Small intestine (tissue), 7 donors: ENCODE measurements at regions not wholly inside any gene's neighbourhood (a gene's known extent, or its start where the extent isn't known, plus 50 kb on each side); places are given as distances from the start of the nearest gene placed in this dataset.

Experiments used
- DNase-seq, 2 donors: peaks; one replicate each; pipeline versions ENCODE4 v3.0.0 to v3.0.0-alpha.2; 2013
- FAIRE-seq: peaks from 2 replicates; lab custom pipeline; 2012; peaks lifted over from hg19 to GRCh38; lab: Jason Lieb, UNC
- H3K27ac ChIP-seq, 3 donors: one replicate each; pipeline ENCODE4 v1.5.1; 2013; ENCODE audit warnings: low read length in 2 of 3, mild to moderate bottlenecking in 2 of 3, control low read depth in 1 of 3, inconsistent platforms in 1 of 3, low read depth in 1 of 3, moderate library complexity in 1 of 3
- H3K27me3 ChIP-seq, 3 donors: one replicate each; pipeline ENCODE4 v1.6.1; 2013; ENCODE audit warnings: low read length in 3 of 3, inconsistent platforms in 1 of 3; ENCODE audit not compliant: control insufficient read depth in 3 of 3, insufficient read depth in 3 of 3
- H3K36me3 ChIP-seq, 3 donors: one replicate each; pipeline ENCODE4 v1.6.1; 2013; ENCODE audit warnings: low read length in 3 of 3, inconsistent platforms in 1 of 3, low read depth in 1 of 3, mild to moderate bottlenecking in 1 of 3, moderate library complexity in 1 of 3; ENCODE audit not compliant: control insufficient read depth in 3 of 3, insufficient read depth in 2 of 3
- H3K4me1 ChIP-seq, 3 donors: one replicate each; pipeline ENCODE4 v1.6.1; 2013; ENCODE audit warnings: low read length in 2 of 3, inconsistent platforms in 1 of 3, low read depth in 1 of 3, mild to moderate bottlenecking in 1 of 3, moderate library complexity in 1 of 3; ENCODE audit not compliant: control insufficient read depth in 3 of 3, insufficient read depth in 2 of 3
- H3K4me3 ChIP-seq, 3 donors: one replicate each; pipeline ENCODE4 v1.5.1; 2013; ENCODE audit warnings: low read length in 3 of 3, control low read depth in 1 of 3, inconsistent platforms in 1 of 3, low read depth in 1 of 3, mild to moderate bottlenecking in 1 of 3, moderate library complexity in 1 of 3
- H3K9me3 ChIP-seq, 2 donors: one replicate each; pipeline ENCODE4 v1.6.1; 2013; ENCODE audit warnings: low read depth in 1 of 2, low read length in 1 of 2; ENCODE audit not compliant: control insufficient read depth in 2 of 2, insufficient read depth in 1 of 2
- WGBS, 3 donors: extraction: QIAGEN DNeasy Blood & Tissue Kit; methylation state at CpG; one replicate each; pipeline ENCODE4 v1.1.7; 2013; 5-methylcytosine and 5-hydroxymethylcytosine counted together
- donor health status: healthy with polysubstance abuse.
- donor health status: control.
- donor health status: control.
- donor health status: Bipolar disorder and iron deficiency.
- donor health status: healthy.

DNA sequence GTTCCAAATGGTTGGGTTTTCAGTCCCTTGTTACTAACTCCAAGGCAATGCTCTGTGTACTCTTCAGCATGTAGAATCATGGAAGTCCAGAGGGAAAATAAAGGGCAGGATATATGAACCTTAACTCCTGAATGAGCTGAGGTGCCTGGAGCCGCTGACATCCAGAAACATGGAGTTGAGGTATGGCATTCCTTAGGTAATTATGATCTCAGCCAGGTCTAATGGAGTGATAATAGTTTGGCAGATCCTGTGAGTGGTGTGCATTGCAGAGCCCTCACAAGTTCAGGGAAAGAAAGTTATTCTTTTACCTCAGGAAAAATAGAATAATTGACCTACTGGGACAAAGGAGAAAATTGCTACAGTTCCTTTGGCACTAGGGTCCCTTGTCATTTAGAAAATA lies 369.1 kb downstream of the ZNF608 start:
- Histone ChIP-seq H3K27me3 (no peaks in the 10 kb centered on the region), H3K4me1 (no peaks in the 10 kb centered on the region), H3K27ac (no peak overlapping the region), H3K9me3 (peaks cover 0 to 16% of the 10 kb centered on the region in 2 donors), H3K36me3 (no peaks in the 10 kb centered on the region), H3K4me3 (no peak overlapping the region)
- FAIRE-seq (no peak), DNase-seq (no peak)
- 85 to 95% (median 92%) methylated on average over 1 of the region's 1 CpG for WGBS, 3 donors

DNA sequence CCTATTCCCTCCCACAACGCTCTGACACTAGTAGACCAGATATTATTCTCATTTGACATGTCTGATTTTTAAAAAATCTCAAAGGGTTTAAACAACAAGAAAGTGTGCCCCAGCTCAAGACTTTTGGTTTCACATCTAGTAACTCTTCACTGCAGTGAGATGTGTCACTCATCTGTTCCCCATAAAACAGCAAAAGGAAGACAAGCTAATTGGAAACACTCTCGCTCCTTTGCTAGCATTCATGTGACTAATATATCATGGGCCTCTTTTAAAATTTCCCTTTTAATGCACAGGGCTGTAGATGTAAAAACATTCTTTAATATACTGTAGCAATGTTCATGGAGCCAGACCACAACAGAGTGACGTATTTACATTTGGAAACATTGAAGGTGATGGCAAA lies 372.6 kb downstream of the ZNF608 start:
- Histone ChIP-seq H3K9me3 (peaks cover 0 to 7% of the 10 kb centered on the region in 2 donors), H3K4me1 (no peaks in the 10 kb centered on the region), H3K4me3 (no peak overlapping the region), H3K36me3 (no peaks in the 10 kb centered on the region), H3K27ac (no peak overlapping the region), H3K27me3 (no peaks in the 10 kb centered on the region)
- FAIRE-seq = no peak
- DNase-seq = no peak
- WGBS, 3 donors = 87 to 93% (median 92%) methylated on average over 3 of the region's 3 CpGs

DNA sequence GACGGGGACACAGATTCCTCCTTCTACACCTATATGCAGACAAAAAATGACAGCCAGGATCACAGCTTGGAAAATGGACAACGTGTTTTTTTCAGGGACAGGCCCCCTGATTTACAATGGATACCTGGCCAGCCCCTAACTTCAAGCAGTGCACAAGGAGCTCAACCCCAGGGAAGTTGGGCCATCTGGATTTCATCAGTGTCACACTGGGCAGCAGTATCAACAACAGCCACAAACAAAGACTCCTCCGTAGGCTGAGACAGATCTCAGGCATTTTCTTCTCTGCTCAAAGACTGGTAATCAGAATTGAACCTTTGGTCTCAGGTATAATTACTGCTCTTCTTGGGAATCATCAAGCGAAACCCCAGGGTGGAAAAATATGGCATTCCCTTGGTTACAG lies 374.0 kb downstream of the ZNF608 start:
- Histone ChIP-seq H3K36me3 (no peaks in the 10 kb centered on the region), H3K4me1 (no peaks in the 10 kb centered on the region), H3K27ac (no peak overlapping the region), H3K4me3 (no peak overlapping the region), H3K9me3 (peaks cover 0 to 7% of the 10 kb centered on the region in 2 donors), H3K27me3 (no peaks in the 10 kb centered on the region)
- WGBS, 3 donors = 84 to 88% (median 86%) methylated on average over 4 of the region's 4 CpGs
- DNase-seq = peak in 1 of 2 donors; percentile 6
- FAIRE-seq = no peak

DNA sequence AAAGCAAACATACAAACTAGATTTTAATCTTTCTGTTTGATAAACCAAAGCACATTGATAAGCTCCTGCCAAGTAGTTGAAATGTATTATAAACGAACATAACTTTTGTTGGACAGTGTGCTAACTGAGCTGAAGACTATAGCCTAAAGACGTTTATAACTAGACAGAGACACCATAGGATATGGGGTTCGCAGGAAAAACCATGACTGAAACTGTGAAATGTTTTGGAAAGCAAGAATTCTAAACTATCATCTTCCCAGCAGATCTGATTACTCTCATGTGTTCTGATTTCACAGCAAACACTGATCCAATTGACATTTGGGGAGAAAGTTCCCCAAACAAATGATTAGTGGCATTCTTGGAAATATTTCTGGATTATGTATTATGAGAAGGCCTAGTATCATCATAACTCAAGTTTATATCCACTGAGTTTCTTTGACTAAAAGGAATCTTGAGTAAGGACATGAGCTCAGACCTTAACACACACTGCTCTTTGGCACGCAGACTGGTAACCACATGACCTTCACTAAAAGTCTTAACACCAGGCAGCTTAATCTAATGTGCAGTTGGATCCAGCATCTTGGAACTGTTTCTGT lies 375.2 kb downstream of the ZNF608 start:
- no peak overlapping the region for H3K27ac ChIP-seq
- H3K4me1 ChIP-seq = no peaks in the 10 kb centered on the region
- H3K4me3 ChIP-seq = no peak overlapping the region
- peaks cover 0 to 7% of the 10 kb centered on the region in 2 donors for H3K9me3 ChIP-seq
- H3K36me3 ChIP-seq = no peaks in the 10 kb centered on the region
- DNase-seq = peak in 1 of 2 donors; percentile 11
- 59 to 66% (median 65%) methylated on average over 4 of the region's 4 CpGs for WGBS, 3 donors
- no peaks in the 10 kb centered on the region for H3K27me3 ChIP-seq
- FAIRE-seq = no peak

DNA sequence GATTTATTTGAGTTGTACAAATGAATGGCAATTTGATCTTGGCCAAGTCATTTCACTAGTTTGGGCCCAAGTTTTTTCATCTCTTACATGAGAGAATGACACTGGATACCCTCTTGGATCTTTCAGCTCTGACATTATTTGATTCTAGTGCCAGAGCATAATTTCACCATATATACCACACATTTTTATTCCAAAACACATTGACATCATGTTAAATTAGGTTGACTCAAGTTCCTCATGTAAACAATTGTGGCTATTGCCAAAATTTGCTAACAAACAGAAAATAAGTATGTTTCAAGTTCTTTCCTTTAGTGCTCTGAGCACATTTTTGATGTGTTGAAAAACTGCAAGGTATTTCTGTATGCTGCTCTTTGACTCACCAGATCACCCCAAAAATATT lies 375.8 kb downstream of the ZNF608 start:
- no peak overlapping the region for H3K27ac ChIP-seq
- H3K36me3 ChIP-seq = no peaks in the 10 kb centered on the region
- DNase-seq = no peak
- H3K27me3 ChIP-seq = no peaks in the 10 kb centered on the region
- H3K4me3 ChIP-seq = no peak overlapping the region
- no peaks in the 10 kb centered on the region for H3K4me1 ChIP-seq
- no peak for FAIRE-seq
- H3K9me3 ChIP-seq = peaks cover 0 to 6% of the 10 kb centered on the region in 2 donors

DNA sequence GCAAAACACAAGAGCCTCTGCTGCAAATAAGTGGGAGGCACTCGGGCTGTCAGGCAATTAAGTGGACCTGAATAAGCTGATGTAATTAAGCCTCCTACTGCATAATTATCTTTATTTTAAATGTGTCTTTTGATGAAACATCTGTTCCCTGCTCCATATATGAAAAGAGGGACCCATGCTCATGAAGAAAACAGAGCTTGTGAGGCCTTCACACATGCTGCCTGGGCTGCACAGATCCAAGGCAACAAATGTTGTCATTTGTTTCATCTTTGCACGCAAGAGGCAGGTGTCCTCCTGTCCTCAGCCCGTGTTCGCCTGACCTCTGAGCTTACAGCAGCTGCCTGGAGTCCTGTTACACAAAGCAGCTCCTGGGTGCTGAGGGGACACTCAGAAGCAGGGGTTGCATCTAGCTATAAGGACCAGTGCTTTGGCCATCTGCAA lies 381.1 kb downstream of the ZNF608 start:
- DNase-seq = no peak
- FAIRE-seq = no peak
- H3K27ac ChIP-seq = no peak overlapping the region

DNA sequence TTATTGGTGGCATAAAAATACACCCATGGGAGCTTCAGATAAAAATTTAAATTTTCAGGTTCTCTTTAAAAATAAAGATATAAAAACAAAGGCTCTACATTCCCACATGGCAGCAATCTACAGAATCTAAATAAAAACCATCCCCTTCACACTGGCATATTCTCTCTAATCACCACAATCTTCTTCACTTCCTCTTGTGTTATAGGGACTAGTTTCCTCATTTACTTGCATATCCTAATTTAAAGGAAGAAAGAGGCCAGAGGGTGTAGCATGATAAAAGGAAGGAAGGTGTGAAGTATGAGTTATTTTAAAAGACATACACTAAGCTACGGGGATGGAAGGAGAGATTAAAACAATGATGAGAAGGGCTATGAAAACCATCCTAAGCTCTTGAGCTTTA lies 390.5 kb downstream of the ZNF608 start:
- Histone ChIP-seq H3K36me3 (no peaks in the 10 kb centered on the region), H3K27ac (no peak overlapping the region), H3K4me3 (no peak overlapping the region), H3K4me1 (no peaks in the 10 kb centered on the region), H3K27me3 (no peaks in the 10 kb centered on the region), H3K9me3 (no peaks in the 10 kb centered on the region)
- FAIRE-seq (no peak), DNase-seq (no peak)
- 79 to 88% (median 87%) methylated on average over 1 of the region's 1 CpG for WGBS, 3 donors

More for the DNA sequence above, 381.1 kb downstream of the ZNF608 start:
- no peaks in the 10 kb centered on the region for H3K36me3 ChIP-seq
- H3K4me1 ChIP-seq = no peaks in the 10 kb centered on the region
- H3K4me3 ChIP-seq = no peak overlapping the region
- no peaks in the 10 kb centered on the region for H3K27me3 ChIP-seq
- H3K9me3 ChIP-seq = no peaks in the 10 kb centered on the region
- 35 to 67% (median 41%) methylated on average over 4 of the region's 4 CpGs for WGBS, 3 donors

DNA sequence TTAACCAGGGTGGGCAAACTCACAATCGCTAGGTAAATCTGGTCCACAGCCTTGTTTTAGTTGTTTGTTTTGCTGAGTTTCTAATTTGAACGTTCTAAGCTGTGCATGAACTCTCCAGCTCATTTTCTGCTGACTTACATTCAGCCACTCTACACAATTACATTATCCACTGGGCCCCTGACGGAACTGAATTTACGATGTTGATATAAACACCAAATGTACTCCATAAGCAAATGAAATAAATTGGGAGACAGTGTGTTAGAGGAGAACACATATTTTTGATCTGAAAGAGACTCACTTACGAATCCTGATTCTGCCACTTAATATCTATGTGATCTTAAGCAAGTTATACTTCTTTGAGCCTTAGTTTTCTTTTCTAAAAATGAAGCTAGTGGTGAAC lies 393.4 kb downstream of the ZNF608 start:
- FAIRE-seq (no peak), DNase-seq (no peak)
- H3K9me3 ChIP-seq = no peaks in the 10 kb centered on the region
- no peaks in the 10 kb centered on the region for H3K36me3 ChIP-seq
- no peaks in the 10 kb centered on the region for H3K27me3 ChIP-seq
- H3K27ac ChIP-seq = no peak overlapping the region
- no peak overlapping the region for H3K4me3 ChIP-seq
- 76 to 88% (median 81%) methylated on average over 5 of the region's 5 CpGs for WGBS, 3 donors
- H3K4me1 ChIP-seq = no peaks in the 10 kb centered on the region

DNA sequence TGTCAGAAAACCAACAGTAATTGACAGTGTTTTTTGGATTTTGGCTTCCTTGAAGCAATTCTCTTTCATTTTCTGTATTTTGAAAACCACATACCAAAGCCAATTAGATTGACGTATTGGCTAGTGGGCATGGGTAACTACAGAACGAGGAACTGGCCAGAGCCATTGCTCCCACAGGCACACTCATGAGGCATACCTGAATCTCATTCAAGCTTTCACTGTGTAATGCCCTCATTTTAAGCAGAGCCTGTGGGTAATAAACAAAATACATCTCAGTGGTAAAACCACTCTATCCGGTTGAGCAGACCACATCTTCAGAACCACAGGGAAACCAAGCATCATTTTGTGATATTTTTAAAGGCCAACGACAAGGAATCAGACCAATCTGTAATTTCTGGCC lies 394.1 kb downstream of the ZNF608 start:
- FAIRE-seq = no peak
- no peaks in the 10 kb centered on the region for H3K9me3 ChIP-seq
- 76 to 85% (median 78%) methylated on average over 4 of the region's 4 CpGs for WGBS, 3 donors
- no peaks in the 10 kb centered on the region for H3K36me3 ChIP-seq
- no peak overlapping the region for H3K4me3 ChIP-seq
- H3K4me1 ChIP-seq = no peaks in the 10 kb centered on the region
- no peak overlapping the region for H3K27ac ChIP-seq
- DNase-seq = no peak
- no peaks in the 10 kb centered on the region for H3K27me3 ChIP-seq
